ENCODE measurements at regions not wholly inside any gene's neighbourhood (a gene's known extent, or its start where the extent isn't known, plus 50 kb on each side); places are given as distances from the start of the nearest gene placed in this dataset.
"Not testable (repeated sequence)": the region's sequence is repeated elsewhere in the genome, so short reads cannot be mapped to it uniquely, and the experiment has no call there.

- TF ChIP-seq ZFX (IDR thresholded peaks at IDR 0.05; ENCODE audit: borderline replicate concordance) (no peak), CTCF (IDR thresholded peaks at IDR 0.05) (no peak)
Observed at GRCh38 chr2:89767572-89768435, 1076.3 kb downstream of the RPIA start.

GRCh38 chr2:89775885-89776284, 1084.4 kb downstream of the RPIA start:
- H3K27ac ChIP-seq = no peak overlapping the region
- no peak for TF ChIP-seq CTCF (IDR thresholded peaks at IDR 0.05)
- no peak for TF ChIP-seq ZFX (IDR thresholded peaks at IDR 0.05; ENCODE audit: borderline replicate concordance)

More at GRCh38 chr2:89767572-89768435, 1076.3 kb downstream of the RPIA start:
- H3K27ac ChIP-seq = no peak overlapping the region

- no peak for TF ChIP-seq CTCF (IDR thresholded peaks at IDR 0.05)
- no peak for TF ChIP-seq ZFX (IDR thresholded peaks at IDR 0.05; ENCODE audit: borderline replicate concordance)
- no peak overlapping the region for H3K27ac ChIP-seq
Observed at GRCh38 chr2:89780318-89780717, 1088.8 kb downstream of the RPIA start.

- TF ChIP-seq ZFX (IDR thresholded peaks at IDR 0.05; ENCODE audit: borderline replicate concordance) = no peak
- TF ChIP-seq CTCF (IDR thresholded peaks at IDR 0.05) = no peak
- H3K27ac ChIP-seq = no peak overlapping the region
Observed at GRCh38 chr2:89781962-89782361, 1090.5 kb downstream of the RPIA start.

GRCh38 chr2:89784960-89785359, 1093.5 kb downstream of the RPIA start:
- H3K27ac ChIP-seq = no peak overlapping the region
- TF ChIP-seq CTCF (IDR thresholded peaks at IDR 0.05) = no peak
- no peak for TF ChIP-seq ZFX (IDR thresholded peaks at IDR 0.05; ENCODE audit: borderline replicate concordance)

GRCh38 chr2:89785528-89785927, 1094.1 kb downstream of the RPIA start:
- not testable (repeated sequence) for H3K27ac ChIP-seq

GRCh38 chr2:89786642-89787041, 1095.2 kb downstream of the RPIA start:
- H3K27ac ChIP-seq = not testable (repeated sequence)

- H3K27ac ChIP-seq = not testable (repeated sequence)
Observed at GRCh38 chr2:89795530-89795929, 1104.1 kb downstream of the RPIA start.
